GM18507 (cell line): ENCODE measurements at regions not wholly inside any gene's neighbourhood (a gene's known extent, or its start where the extent isn't known, plus 50 kb on each side); places are given as distances from the start of the nearest gene placed in this dataset.

ENCODE experiments used
- DNase-seq: peaks from one replicate; pipeline ENCODE4 v3.0.0; 2011; ENCODE audit warnings: low read depth; ENCODE audit not compliant: insufficient read length; ENCODE audit errors: extremely low spot score
- FAIRE-seq: peaks from 2 replicates; lab custom pipeline; 2011; peaks lifted over from hg19 to GRCh38; lab: Jason Lieb, UNC

DNA sequence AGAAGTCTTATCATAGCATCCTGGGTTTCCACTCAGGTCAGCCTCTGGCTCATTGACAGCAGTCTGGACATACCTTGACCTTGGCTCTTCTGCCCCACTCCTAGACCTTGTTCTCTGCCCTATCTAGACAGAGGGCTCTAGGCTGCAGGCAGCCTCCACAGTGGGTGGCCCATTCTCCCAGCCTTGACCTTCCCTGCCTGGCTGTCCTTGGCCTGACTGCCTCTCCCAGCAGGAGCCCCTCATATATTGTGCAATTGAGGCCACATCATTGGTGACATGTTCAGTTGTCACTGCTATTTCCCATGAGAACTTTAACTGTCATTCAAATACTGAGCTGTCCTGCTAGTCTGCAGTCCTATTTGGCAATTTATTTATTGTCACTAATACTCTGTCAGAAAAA, 503.4 kb downstream of the PLXNA4 start:
- no peak for FAIRE-seq
- DNase-seq, result no peak

DNA sequence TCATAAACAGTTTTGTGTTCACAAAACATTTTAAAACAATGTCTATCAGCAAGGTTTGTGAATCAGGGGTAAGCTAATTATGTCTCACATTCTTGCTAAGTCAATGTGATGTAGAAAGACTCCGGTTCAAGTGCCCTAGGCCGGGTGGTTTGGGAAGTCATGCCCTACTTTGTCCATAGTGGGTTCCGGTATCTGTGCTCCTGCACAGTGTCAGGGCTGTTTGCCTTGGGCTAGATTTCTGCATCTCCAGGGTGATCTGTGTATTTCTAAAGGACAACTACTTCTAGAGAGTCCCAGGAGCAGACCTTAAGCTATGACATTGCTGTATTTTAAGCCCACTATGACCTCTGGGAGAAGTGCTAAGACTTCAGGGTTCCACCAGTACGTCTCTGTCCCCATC, 504.1 kb downstream of the PLXNA4 start:
- DNase-seq (no peak), FAIRE-seq (no peak)

DNA sequence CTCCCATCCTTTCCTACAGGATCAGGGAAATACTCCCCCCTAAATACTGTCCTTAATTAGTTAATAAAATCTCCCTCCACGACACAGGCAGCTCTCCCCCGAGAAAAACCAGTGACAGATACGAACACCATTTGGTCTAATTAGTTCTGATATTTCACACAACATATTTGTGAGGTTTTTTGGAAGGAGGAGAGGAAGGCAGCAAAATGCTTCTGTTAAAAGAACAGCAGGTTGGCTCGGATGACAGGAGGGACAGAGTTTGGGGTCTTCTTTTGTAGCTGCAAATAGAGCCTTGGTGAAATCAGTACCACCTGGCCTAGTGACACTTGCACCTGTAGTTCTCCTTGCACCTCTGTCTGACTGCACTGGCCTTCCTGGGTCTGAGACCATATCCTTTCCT, 507.0 kb downstream of the PLXNA4 start:
- DNase-seq (no peak), FAIRE-seq (no peak)

DNA sequence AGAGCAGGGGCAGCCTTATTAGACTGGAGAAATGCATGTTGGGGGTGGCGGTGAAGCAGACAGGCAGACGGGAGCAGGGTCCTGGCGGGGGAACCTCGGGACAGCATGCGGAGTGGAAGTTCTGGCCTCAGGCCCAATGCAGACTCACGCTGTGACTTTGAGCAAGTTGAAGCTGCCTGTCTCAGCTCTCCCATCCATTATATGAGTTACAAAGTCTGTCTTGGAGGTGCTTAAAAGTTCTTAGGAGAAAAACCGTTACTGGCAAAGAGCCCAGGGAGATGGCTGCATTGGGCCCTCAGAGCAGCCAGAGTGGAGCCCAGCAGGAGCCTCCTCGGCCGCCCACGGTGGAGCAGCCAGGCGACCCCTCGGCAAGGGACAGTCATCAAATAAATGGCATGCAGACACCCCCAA, 509.5 kb downstream of the PLXNA4 start:
- DNase-seq, result no peak
- FAIRE-seq, result no peak

DNA sequence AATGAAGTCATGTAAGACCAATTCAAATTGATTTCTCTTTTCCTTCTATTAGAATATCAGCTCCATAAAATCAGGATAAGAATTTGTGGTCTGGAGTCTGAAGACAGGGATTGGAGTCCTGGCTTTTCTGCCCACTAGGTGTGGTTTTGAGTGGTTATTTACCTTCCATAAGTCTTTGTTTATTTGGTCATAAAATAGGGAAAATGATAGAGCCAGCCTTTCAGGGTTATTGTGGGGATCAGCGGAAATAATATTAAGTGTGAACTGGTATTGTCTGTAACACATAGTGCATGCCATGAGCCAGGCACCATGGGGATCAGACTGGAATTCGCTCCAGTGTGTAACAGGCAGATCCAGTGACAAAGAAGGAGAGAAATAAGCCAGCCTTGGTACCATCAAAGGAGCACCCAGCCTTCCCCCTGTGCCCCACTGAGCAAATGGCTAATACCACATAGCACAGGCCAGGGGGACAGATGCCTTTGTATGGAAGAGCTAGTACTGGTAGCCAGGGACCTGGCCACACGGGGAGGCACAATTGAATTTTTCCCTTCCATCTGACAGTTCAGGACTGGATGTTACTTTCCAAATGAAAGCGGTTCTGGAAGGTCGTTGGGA, 509.7 kb upstream of the PODXL start:
- FAIRE-seq (no peak), DNase-seq (no peak)

DNA sequence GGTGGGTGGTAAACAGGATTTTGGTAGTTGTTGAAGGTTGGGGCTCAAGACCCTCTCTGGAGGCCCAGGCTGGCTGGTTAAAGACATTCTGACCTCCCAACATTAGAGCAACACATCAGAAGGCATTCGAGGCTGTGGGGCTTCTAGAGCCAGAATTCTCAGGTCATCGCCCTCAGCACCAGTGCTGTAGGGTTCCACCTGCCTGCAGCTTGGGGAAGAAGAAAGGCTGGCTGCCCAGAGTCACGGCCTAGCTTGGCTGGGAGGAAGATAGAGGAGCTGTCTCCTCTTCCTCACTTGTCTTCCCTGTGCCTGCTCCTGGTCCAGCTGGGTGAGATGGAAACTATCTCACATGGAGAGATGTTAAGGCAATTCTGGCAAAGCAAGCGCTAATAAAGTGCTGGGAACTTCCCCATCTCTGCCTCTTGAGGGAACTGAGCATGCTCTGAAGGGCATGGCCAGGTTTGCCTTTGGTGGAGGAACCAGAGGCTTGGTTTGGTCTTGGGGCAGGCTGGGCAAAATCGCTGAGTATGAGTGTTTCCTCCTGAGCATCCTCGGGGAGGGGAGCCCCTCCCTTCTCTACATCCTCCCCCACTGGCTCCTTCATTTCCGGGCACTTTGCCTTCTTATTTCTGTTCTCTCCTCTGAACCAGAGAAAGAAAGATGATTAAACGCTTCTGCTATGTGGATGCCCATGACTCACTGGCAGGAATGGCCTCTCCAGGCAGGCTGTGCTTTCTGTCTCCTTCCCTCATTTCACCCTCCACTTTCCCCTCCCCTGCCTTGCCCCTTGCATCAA, 509.0 kb upstream of the PODXL start:
- DNase-seq, result no peak
- FAIRE-seq, result no peak

DNA sequence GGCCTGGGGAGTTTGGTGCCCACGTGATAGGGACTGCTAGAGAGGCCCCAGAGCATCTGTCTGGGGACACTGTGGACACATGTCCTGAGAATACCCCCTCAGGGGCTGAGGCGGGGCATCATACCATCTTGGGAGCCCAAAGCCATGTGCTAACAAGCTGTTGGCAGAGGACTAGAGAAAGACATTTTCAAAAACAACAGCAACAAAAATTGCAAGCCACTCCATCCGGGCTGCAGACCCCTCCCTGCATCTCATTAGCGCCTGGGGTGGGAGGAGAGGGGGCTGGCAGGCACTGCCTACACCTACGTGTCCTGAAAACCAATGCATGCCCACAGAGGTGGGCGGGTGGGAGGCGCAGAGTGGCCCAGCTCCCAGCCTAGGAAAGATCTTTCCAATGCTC, 507.4 kb upstream of the PODXL start:
- no peak for DNase-seq
- FAIRE-seq, result no peak

DNA sequence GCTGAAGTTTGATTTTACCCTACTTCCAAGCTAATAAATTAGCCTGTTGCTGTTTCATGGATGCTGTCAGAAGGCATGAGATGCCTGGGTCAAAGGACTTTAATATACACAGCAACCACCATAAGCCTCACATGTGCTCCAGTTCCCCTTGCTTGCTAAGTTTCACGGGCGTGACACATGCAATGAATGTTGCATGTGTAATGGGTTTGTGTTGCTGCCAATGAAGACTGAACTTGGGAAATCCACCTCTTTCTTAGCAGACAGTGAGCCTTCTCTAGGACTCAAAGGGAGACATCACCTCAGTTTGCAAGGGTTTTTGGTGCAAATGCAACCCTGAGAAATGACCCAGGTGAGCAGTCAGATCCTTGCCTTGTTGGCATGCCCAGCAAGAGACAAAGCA, 505.5 kb upstream of the PODXL start:
- no peak for DNase-seq
- FAIRE-seq, result no peak

DNA sequence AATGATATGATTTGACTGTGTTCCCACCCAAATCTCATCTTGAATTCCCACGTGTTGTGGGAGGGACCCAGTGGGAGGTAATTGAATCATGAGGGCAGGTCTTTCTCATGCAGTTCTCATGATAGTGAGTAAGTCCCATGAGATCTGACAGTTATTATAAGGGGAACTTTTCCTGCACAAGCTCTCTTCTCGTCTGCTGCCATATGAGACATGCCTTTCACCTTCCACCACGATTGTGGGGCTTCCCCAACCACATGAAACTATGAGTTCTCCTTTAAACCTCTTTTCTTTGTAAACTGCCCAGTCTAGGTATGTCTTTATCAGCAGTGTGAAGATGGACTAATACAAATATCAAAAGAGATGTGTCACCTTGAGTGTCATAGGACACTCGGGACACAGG, 502.7 kb upstream of the PODXL start:
- FAIRE-seq (no peak), DNase-seq (no peak)

DNA sequence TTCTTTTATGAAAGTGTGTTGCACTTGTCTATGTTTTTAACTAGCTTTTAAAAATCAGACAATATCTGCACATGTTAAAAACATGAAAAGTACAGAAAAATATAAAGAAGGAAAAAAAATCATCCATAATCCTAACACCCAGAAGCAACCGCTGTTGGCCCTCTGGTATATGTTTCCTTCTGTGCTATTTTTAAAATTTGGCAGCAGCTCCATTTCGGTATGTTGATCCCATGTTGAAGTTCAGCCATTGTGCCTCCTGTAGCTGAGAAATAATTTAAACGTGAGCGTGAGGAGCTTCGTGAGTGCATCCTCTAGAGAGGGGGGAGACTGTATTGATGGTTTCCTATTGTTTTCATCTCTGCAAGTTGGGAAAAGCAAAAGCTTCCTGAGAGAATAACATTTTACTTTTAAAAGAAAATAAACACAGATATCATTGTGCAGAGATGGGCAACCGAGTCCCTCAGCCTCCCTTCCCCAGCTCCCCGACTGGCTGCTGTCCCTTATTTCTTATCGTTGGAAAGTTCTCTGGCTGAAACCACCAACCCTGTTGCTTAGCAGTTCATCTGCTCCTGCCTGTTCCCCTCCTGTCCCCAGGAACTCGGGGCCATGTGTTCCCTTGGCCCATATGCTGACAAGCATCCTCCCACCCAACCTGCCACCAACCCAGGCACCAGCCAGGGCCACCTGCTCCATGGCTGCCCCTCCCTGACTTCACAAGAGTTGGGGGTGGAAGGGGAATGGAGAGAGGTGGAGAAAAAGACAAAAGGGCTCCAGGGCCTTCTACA, 499.1 kb upstream of the PODXL start:
- FAIRE-seq (no peak), DNase-seq (no peak)

DNA sequence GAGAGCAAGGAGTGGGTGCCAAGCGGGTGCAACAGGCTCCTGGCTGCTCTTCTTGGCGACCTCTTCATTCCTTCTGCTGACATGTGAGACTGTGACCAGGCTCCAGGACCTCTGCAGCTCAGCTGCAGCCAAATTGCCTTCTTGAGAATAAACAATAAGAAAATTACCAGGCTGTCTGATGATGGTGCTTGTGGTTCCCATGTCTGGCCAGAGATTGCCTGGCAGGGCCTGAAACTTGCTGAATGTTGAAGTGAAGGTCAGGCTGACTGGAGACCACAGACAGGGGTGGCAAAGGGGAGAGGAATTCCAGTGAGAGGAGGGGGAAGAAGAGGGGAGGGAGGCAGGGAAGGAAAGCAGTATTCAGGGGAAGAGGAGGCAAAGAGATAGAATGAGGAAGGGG, 497.4 kb upstream of the PODXL start:
- DNase-seq, result no peak
- FAIRE-seq, result no peak

DNA sequence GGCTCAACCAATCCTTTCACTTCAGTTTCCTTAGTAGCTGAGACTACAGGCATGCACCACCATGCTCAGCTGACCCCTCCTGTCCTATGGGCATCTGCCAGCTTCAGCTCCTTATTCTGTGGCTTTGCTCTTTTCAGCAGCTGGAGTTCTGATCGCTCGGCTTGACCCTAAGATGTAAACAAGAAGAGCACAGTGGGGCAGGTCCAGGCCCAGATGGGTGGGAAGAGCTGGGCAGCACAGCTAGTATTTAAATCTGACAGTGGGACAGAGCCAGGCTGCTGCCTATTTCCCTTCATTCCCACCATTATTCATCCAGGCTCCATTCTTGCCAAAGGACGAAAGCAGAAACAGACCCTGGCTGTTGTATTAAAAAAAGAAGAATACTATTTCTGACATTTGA, 494.9 kb upstream of the PODXL start:
- no peak for FAIRE-seq
- no peak for DNase-seq

DNA sequence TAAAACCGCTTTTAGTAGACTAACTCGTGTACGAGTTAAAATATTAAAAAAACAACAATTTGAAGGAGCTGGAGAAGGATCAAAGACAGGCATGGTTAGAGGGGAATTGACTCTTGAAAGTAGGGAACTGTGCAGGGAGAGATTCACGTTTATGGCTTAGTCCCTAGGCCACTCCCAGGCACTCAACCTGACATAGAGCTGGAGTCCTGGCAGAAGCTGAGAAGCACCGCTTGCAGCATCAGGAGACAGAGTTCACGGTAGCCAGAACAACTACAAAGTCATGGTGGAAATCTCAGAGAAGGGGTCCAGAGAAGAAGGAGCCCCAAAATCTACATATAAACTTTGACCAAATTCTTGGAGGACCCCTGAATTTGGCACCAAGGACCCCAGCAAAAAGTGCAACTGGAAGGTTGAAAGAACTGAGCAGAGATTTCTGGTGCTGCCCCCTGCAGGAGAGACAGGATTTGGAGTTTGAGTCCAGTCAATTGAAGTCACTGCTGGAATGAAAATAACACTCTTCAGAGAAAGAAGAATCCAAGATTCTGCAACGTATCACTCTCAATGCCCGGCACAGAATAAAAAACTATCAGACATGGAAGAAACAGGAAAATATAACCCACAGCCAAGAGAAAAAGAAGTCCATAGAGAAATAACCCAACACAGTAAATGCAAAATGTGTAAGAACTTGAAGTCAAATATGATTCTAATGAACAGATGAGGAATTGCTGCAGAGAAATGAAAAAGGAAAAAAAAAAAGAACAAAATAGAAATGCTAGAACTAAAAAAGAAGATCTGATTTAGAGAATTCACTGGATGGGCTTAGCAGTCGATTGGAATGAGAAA, 493.3 kb upstream of the PODXL start:
- FAIRE-seq, result peak; percentile 83
- DNase-seq, result no peak

DNA sequence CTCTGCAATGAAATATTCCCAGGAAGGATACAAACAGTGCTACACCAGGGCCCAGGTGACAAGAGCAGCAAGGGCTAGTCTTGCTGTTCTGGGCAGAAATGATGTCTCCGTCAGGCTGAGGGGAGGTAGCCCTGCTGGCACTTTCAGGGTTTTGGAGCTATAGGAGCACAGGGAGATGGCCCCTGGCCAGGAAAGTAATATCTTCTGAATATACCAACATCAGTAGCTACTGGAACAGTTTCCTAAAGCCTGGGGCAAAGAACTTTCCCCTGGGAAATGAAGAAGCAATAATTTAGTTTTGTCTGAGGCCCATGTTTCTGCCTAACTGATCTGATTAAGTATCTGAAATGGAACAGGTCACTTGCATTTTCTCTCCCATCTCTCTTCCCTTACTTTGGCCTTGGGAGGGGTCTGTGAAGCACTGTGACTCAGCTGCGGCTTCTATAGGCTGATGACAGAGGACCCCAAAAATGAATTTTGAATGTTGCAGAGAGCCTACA, 489.1 kb upstream of the PODXL start:
- FAIRE-seq, result no peak

DNA sequence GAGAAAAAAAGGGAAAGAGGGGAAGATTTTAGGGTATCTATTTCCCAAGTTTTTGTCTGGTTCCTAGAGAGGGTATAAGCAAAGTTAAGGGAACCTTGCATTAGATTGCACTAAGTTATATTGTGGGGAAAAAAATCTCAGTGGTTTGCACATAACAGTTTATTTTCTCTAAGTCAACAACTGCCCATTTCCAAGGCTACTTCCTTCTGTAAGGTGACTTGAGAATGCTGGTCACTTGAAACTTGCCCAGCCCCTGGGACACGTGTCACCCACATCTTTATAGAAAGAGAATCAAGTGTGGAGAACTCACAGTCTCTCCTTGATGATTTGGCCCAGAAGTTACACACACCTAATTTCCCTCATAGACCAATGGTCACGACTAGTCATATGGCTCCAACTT, 488.6 kb upstream of the PODXL start:
- no peak for DNase-seq
- FAIRE-seq, result no peak

More for the DNA sequence above, 489.1 kb upstream of the PODXL start:
- DNase-seq, result no peak

DNA sequence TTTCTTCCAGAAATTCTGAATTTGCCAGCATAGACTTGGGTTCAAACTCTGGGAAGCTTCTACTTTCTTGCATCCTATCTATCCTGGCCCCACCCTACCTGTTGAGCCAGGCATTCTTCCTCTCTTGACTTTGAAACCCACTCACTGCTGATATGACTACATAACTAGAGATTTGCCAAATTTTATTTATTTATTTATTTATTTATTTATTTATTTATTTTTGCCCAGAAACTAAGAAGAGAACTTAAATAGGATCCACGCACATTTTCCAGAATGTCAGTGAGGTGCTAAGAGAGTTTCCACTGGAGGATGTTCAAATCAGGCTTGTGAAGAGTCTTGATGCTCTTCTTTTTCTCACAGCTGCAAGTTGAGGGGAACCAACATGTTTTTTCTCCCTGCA, 487.8 kb upstream of the PODXL start:
- DNase-seq (no peak), FAIRE-seq (no peak)

DNA sequence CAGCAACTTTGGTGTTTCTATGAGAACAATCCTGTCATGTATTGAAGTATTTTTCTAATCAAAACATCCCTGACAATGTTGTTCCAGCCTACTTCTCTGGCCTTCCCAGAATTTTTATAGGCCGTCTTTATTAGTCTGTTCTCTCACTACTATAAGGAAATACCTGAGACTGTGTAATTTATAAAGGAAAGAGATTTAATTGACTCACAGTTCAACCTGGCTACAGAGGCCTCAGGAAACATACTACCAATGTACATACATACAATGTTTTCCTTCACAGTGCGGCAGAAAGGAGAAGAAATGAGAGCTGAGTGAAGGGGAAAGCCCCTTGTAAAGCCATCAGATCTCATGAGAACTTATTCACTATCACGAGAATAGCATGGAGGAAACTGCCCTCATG, 484.7 kb upstream of the PODXL start:
- DNase-seq, result no peak

DNA sequence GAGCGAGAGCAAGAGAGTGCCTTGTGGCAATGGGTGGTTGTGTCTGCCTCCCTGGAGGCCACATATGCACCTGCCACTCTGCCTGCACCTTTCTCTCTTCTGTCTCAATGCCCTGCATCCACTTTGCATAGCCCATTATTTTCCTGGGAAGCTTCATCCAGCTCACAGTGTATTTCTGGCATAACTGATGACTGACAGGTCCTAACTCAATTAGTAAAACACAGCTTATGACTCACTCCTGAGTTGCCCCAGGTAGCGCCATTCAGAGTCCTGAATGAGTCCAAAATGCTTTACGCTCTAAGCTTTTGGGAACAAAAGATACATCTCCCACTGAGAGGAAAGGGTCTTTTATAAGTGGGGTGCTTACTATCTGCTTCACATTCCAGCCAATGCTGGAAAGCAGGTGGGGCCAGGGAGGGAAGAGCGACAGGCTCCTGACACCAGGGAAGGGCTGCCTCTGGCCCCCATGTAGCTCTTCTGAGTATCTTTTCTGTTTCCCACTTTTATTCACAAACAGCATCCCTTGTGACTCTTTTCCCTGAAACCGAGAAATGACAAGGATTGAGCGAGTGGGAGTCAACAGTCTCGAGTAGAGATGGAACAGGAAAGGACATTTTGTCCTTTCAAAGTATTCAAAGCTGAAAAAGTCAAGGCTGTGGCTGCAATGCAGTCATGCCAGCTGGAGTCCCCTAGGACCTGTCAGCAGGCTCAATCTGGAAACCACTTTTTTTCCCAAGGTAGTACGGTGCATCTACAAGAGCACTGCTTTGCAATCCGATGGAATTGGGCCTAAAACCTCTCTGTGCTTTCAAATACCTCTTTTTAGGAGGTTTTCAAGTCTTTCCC, 479.3 kb upstream of the PODXL start:
- no peak for FAIRE-seq
- no peak for DNase-seq

More for the DNA sequence above, 484.7 kb upstream of the PODXL start:
- FAIRE-seq, result no peak
